ENCODE measurements at regions not wholly inside any gene's neighbourhood (a gene's known extent, or its start where the extent isn't known, plus 50 kb on each side); places are given as distances from the start of the nearest gene placed in this dataset.

GRCh38 chr7:33804140-33804660 lies 101.1 kb upstream of the BMPER start:
- no peak overlapping the region for H3K4me3 ChIP-seq (ENCODE audit: low read depth, low read length)
- no peak for DNase-seq (ENCODE audit: low read depth)
- TF ChIP-seq, protein P1, sequence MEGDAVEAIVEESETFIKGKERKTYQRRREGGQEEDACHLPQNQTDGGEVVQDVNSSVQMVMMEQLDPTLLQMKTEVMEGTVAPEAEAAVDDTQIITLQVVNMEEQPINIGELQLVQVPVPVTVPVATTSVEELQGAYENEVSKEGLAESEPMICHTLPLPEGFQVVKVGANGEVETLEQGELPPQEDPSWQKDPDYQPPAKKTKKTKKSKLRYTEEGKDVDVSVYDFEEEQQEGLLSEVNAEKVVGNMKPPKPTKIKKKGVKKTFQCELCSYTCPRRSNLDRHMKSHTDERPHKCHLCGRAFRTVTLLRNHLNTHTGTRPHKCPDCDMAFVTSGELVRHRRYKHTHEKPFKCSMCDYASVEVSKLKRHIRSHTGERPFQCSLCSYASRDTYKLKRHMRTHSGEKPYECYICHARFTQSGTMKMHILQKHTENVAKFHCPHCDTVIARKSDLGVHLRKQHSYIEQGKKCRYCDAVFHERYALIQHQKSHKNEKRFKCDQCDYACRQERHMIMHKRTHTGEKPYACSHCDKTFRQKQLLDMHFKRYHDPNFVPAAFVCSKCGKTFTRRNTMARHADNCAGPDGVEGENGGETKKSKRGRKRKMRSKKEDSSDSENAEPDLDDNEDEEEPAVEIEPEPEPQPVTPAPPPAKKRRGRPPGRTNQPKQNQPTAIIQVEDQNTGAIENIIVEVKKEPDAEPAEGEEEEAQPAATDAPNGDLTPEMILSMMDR (IDR thresholded peaks at IDR 0.05; ENCODE audit: low read depth, low read length, missing control alignments): no peak

DNA sequence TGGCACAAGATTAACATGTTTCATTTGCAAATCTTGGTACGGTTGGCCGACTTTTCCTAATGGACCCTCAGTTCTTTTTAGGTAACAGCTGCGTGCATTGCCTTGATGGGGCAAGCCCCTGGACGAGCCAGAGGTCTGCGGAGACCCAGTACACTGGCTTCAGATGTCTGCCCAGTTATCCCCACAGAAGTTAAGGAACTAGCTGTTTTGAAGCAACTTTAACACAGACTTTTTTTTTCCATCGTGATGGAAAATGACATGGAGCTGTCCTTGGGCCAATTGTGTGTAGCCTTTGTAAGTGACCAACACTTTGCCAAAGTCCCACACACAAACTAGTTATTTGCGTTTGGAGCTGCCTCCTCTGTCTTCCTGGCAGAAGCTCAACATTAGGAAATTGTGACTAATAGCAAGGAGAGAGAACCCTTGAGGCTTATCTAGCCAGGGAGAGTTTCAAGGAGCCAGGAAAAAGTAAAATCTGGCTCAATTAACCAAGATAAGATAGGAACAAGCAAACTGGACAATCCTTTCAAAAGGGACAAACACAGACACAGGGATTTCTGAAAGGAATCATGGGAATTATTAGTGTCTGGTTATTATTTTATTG lies 99.6 kb upstream of the BMPER start:
- H3K4me3 ChIP-seq (ENCODE audit: low read depth, low read length): no peak overlapping the region
- no peak for DNase-seq (ENCODE audit: low read depth)
- TF ChIP-seq, protein P1 (IDR thresholded peaks at IDR 0.05; ENCODE audit: low read depth, low read length, missing control alignments): no peak

DNA sequence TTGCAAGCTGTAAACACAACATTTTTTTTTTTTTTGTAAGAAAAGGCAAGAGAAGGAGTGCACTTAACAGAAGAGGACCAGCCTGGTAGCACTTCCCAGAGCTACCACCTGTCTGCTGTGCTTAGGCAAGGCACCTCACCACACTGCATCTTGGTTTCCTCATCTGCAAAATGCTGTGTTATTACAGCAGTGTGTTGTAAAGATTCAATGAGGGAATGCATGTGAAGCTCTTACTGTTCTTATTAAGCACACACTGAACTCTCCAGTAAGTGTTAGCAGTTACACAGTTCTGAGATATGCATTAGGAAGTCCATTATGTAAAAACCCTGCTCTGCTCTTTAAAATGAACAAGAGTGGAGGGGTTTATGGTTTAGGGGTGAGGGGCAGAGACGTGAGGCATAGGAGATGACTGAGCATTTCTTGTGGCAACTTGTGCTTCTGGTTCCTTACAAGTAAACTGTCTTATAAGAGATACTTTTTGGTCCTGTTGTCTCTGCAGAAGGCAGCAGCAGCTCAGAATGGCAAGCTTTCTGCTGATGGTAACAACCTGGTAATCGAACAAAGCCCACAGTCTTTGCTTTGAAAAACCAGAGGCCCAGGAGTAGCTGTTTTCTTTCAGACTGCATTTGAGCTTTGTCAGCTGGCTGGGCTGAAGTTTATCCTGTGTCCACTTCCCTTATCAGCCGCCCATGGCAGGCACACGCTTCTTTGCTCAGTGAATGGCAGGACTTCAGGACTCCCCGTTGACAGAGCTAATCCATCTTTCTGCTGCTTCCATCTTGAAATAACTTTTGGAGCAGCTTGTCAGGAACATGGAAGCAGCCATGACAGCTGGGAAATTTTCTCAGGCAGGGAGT lies 98.8 kb upstream of the BMPER start:
- no peak overlapping the region for H3K4me3 ChIP-seq (ENCODE audit: low read depth, low read length)
- TF ChIP-seq, protein P1 (IDR thresholded peaks at IDR 0.05; ENCODE audit: low read depth, low read length, missing control alignments): no peak
- no peak for DNase-seq (ENCODE audit: low read depth)

DNA sequence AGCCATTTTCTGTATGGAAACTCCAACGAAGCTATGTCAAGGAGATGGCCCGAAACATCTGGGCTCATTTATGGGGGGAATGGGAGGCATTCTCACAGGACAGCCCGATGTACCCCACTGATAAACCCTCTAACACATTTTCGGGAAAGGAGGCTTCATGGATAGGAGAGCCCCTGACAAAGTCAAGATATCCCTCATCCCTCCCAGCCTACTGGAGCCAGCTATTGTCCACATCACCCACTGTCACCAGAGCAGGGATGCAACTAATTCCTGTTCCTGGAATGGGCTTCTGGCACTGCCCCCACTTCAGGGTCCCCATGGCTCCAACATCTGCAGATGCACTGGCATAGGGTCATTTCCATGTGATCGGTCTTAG lies 98.2 kb upstream of the BMPER start:
- H3K4me3 ChIP-seq (ENCODE audit: low read depth, low read length): no peak overlapping the region
- TF ChIP-seq, protein P1 (IDR thresholded peaks at IDR 0.05; ENCODE audit: low read depth, low read length, missing control alignments): no peak
- no peak for DNase-seq (ENCODE audit: low read depth)

- H3K4me3 ChIP-seq (ENCODE audit: low read depth, low read length): no peak overlapping the region
- no peak for DNase-seq (ENCODE audit: low read depth)
- TF ChIP-seq, protein P1 (IDR thresholded peaks at IDR 0.05; ENCODE audit: low read depth, low read length, missing control alignments): peak; percentile 54
Observed at GRCh38 chr7:33807779-33808482, 97.4 kb upstream of the BMPER start.

DNA sequence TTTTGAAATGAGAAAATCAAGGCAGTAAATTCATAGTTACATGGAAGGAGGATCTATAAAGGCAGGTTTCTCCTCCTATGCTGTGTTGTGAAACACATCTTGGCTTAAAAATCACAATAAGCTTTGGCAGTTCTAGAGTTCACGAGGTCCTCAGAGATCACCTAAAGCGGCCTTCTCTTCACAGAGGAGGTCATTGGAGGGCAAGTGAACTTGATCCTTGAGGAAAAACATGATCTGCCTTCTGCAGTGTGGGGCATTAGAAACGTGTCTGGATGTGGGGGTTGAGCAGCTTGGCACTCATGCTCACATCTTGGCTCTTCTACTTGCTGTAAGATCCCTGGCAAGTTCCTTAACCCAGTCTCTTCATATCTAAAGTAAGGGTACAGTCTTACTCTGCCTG lies 96.1 kb upstream of the BMPER start:
- H3K4me3 ChIP-seq (ENCODE audit: low read depth, low read length): no peak overlapping the region
- no peak for DNase-seq (ENCODE audit: low read depth)
- TF ChIP-seq, protein P1 (IDR thresholded peaks at IDR 0.05; ENCODE audit: low read depth, low read length, missing control alignments): no peak

Data from GM12864 (cell line).